Gastroesophageal sphincter (tissue), 3 donors: ENCODE measurements at regions not wholly inside any gene's neighbourhood (a gene's known extent, or its start where the extent isn't known, plus 50 kb on each side); places are given as distances from the start of the nearest gene placed in this dataset.

Experiments
- EP300 ChIP-seq: sonication (generic); formaldehyde crosslinking; IDR thresholded peaks from one replicate; pipeline ENCODE4 v1.6.1; 2017; ENCODE audit warnings: antibody characterized with exemption, mild to moderate bottlenecking
- POLR2A ChIP-seq, 2 donors: fragments of 450-650 bp; IDR thresholded peaks; one replicate each; pipeline ENCODE4 v1.6.1; 2017; ENCODE audit warnings: antibody characterized with exemption in 2 of 2, mild to moderate bottlenecking in 2 of 2, moderate library complexity in 1 of 2
- POLR2AphosphoS5 ChIP-seq: sonication (generic); formaldehyde crosslinking; IDR thresholded peaks from one replicate; pipeline ENCODE4 v1.6.1; 2017; ENCODE audit warnings: antibody characterized with exemption
- TF ChIP-seq, protein P1 (sequence below), 4 experiments: fragments of 200-600 bp in 2 of 4; fragments of 450-650 bp in 2 of 4; sonication (generic) in 1 of 4; IDR thresholded peaks; one replicate each; pipeline ENCODE4 v1.5.1; 2017 to 2019; ENCODE audit warnings: antibody characterized with exemption in 4 of 4, mild to moderate bottlenecking in 2 of 4, moderate library complexity in 2 of 4

DNA sequence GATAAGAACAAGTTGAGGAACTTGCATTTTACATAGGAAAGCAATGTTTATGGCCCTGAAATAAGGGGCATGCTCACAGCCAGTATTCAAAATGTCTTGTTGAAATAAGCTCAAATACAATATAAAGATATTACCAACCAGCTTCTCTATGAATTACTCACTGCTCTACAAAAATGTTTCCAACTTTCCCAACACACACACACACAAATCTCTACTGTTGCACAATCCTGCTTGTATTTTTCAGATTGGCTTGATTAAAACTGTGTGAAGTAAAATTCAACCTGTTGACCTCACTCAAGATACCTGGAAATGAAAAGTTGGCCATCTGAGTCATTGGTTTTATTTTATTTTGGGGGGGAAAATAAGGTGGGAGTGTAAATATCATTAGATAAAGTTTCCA, 128.6 kb downstream of the CHIC2 start:
- TF ChIP-seq POLR2A (IDR thresholded peaks at IDR 0.05) (no peak), POLR2AphosphoS5 (no peak), EP300 (no peak)
- TF ChIP-seq, protein P1, sequence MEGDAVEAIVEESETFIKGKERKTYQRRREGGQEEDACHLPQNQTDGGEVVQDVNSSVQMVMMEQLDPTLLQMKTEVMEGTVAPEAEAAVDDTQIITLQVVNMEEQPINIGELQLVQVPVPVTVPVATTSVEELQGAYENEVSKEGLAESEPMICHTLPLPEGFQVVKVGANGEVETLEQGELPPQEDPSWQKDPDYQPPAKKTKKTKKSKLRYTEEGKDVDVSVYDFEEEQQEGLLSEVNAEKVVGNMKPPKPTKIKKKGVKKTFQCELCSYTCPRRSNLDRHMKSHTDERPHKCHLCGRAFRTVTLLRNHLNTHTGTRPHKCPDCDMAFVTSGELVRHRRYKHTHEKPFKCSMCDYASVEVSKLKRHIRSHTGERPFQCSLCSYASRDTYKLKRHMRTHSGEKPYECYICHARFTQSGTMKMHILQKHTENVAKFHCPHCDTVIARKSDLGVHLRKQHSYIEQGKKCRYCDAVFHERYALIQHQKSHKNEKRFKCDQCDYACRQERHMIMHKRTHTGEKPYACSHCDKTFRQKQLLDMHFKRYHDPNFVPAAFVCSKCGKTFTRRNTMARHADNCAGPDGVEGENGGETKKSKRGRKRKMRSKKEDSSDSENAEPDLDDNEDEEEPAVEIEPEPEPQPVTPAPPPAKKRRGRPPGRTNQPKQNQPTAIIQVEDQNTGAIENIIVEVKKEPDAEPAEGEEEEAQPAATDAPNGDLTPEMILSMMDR (IDR thresholded peaks at IDR 0.05), result no peak
